ENCODE measurements at regions not wholly inside any gene's neighbourhood (a gene's known extent, or its start where the extent isn't known, plus 50 kb on each side); places are given as distances from the start of the nearest gene placed in this dataset.

DNA sequence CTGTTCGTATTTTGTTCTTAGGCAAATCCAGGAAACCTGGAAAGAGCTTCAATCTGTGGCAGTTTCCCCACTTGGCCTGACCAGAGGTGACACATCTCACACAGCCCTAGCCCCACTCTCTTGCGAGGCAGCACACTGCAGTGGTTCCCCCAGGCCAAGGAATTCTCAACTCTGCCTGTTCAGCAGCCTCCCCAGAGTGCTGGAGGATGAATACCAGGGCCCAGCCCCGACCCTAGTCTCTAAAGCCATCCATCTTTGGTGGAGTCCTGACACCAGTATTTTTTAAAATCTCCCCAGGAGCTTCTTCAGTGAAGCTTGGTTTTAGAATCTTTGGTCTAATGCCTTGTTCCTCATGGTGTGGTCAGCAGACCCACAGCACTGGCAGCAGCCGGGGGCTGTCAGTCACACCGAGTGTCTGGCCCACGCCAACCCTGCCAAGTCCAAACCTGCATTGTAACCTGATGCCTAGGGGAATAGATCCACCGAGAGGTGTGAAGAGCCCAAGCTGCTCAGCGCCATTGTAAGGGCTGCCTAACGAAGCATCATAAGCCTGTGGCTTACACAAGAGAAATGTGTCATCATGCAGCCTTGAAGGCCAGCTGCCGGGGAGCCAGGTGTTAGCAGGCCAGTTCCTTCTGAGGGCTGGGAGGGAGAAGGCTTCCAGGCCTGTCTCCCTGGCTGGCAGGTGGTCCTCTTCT, 428.7 kb upstream of the ID2 start:
- TF ChIP-seq ZNF274 (IDR thresholded peaks at IDR 0.05; ENCODE audit: low read depth, low read length) = no peak
- TF ChIP-seq SUZ12 (IDR thresholded peaks at IDR 0.05; ENCODE audit: extremely low read depth, insufficient read depth, insufficient read length) = no peak

Measured in NT2/D1 (cell line).